Astrocyte (in vitro differentiated cells and primary cell): ENCODE measurements at regions not wholly inside any gene's neighbourhood (a gene's known extent, or its start where the extent isn't known, plus 50 kb on each side); places are given as distances from the start of the nearest gene placed in this dataset.

ENCODE experiments used
- DNase-seq: peaks from one replicate; pipeline ENCODE4 v3.0.0-alpha.2; 2010; ENCODE audit warnings: low read depth
- FAIRE-seq: peaks from 2 replicates; lab custom pipeline; 2011; peaks lifted over from hg19 to GRCh38; lab: Jason Lieb, UNC
- H2AFZ ChIP-seq: 2 replicates; pipeline ENCODE4 v1.6.0; 2012; ENCODE audit warnings: low read depth, low read length, inconsistent platforms
- H3K27ac ChIP-seq: 2 replicates; pipeline ENCODE4 v1.5.1; 2011; ENCODE audit warnings: low read depth, low read length, inconsistent platforms
- H3K27me3 ChIP-seq: 2 replicates; pipeline ENCODE4 v1.6.0; 2011; ENCODE audit warnings: low read length, inconsistent platforms; ENCODE audit not compliant: insufficient read depth
- H3K36me3 ChIP-seq: 2 replicates; pipeline ENCODE4 v1.5.1; 2011; ENCODE audit warnings: low read length, inconsistent platforms; ENCODE audit not compliant: insufficient read depth
- H3K4me1 ChIP-seq: 2 replicates; pipeline ENCODE4 v1.5.1; 2011; ENCODE audit warnings: low read length, inconsistent platforms; ENCODE audit not compliant: insufficient read depth
- H3K4me2 ChIP-seq: 2 replicates; pipeline ENCODE4 v1.6.0; 2012; ENCODE audit warnings: low read length, inconsistent platforms
- H3K4me3 ChIP-seq: 2 replicates; pipeline ENCODE4 v1.5.1; 2011; ENCODE audit warnings: low read depth, mild to moderate bottlenecking, low read length, inconsistent platforms; ENCODE audit not compliant: insufficient read depth
- H3K79me2 ChIP-seq: 2 replicates; pipeline ENCODE4 v1.6.0; 2012; ENCODE audit warnings: mild to moderate bottlenecking, low read length, inconsistent platforms; ENCODE audit not compliant: insufficient read depth
- H3K9ac ChIP-seq: 2 replicates; pipeline ENCODE4 v1.6.0; 2012; ENCODE audit warnings: mild to moderate bottlenecking, low read length, inconsistent platforms
- H3K9me3 ChIP-seq: 2 replicates; pipeline ENCODE4 v1.5.1; 2012; ENCODE audit warnings: low read depth, mild to moderate bottlenecking, low read length, inconsistent platforms; ENCODE audit not compliant: insufficient read depth
- H4K20me1 ChIP-seq: 2 replicates; pipeline ENCODE4 v1.6.0; 2012; ENCODE audit warnings: low read length, inconsistent platforms; ENCODE audit not compliant: insufficient read depth
- H3K27ac Mint-ChIP-seq: one replicate; pipeline ENCODE4 v1.8.0; 2021; ENCODE audit warnings: mild to moderate bottlenecking, mixed read lengths; ENCODE audit not compliant: unreplicated experiment
- H3K27me3 Mint-ChIP-seq: one replicate; pipeline ENCODE4 v1.8.0; 2021; ENCODE audit warnings: low read depth, mixed read lengths; ENCODE audit not compliant: unreplicated experiment
- H3K36me3 Mint-ChIP-seq: one replicate; pipeline ENCODE4 v1.8.0; 2021; ENCODE audit warnings: low read depth, mixed read lengths; ENCODE audit not compliant: unreplicated experiment
- H3K4me1 Mint-ChIP-seq: one replicate; pipeline ENCODE4 v1.8.0; 2021; ENCODE audit warnings: low read depth, mixed read lengths; ENCODE audit not compliant: unreplicated experiment
- H3K4me3 Mint-ChIP-seq: one replicate; pipeline ENCODE4 v1.8.0; 2021; ENCODE audit warnings: mild to moderate bottlenecking, moderate library complexity, mixed read lengths; ENCODE audit not compliant: unreplicated experiment
- H3K9me3 Mint-ChIP-seq: one replicate; pipeline ENCODE4 v1.8.0; 2021; ENCODE audit warnings: mild to moderate bottlenecking, mixed read lengths; ENCODE audit not compliant: unreplicated experiment
- EZH2 ChIP-seq: IDR thresholded peaks from 2 replicates; pipeline ENCODE4 v1.6.1; 2012; ENCODE audit warnings: mild to moderate bottlenecking, low read length, inconsistent platforms; ENCODE audit not compliant: insufficient read depth
- TF ChIP-seq, protein P1 (sequence below): IDR thresholded peaks from 2 replicates; pipeline ENCODE4 v1.5.1; 2011; ENCODE audit warnings: low read depth, mild to moderate bottlenecking, inconsistent platforms, low read length, moderate library complexity; ENCODE audit not compliant: insufficient read depth

DNA sequence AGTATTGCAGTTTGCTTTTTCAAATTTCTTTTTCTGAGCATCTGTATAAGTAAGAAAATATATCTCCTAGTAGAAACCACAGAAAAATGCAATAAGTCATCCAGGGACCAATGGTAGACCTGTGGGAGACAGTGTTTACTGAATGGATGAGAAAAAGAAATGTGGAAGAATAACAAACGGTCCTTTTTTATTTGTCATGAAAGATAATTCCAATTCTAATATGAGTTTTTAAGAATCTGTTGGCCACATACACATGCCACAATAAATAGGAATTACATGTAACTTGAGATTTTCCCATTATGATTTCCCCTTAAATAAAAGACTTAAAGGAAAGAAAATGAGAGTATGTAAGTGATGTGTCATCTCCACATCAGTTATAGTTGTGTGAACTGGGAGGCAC, 107.7 kb upstream of the RAB27B start:
- Mint-ChIP-seq H3K4me1 (peaks cover 7% of the 10 kb centered on the region), H3K9me3 (no peaks in the 10 kb centered on the region), H3K27me3 (no peaks in the 10 kb centered on the region), H3K27ac (no peak overlapping the region), H3K4me3 (no peak overlapping the region), H3K36me3 (no peaks in the 10 kb centered on the region)
- Histone ChIP-seq H2AFZ (no peak overlapping the region), H4K20me1 (no peaks in the 10 kb centered on the region), H3K79me2 (no peaks in the 10 kb centered on the region), H3K27me3 (no peaks in the 10 kb centered on the region), H3K27ac (no peak overlapping the region), H3K4me2 (no peak overlapping the region), H3K4me1 (peaks cover 3% of the 10 kb centered on the region), H3K36me3 (no peaks in the 10 kb centered on the region), H3K4me3 (no peak overlapping the region), H3K9me3 (no peaks in the 10 kb centered on the region), H3K9ac (no peak overlapping the region)
- FAIRE-seq (no peak), DNase-seq (peak; percentile 36)
- TF ChIP-seq EZH2 = no peak
- TF ChIP-seq, protein P1, sequence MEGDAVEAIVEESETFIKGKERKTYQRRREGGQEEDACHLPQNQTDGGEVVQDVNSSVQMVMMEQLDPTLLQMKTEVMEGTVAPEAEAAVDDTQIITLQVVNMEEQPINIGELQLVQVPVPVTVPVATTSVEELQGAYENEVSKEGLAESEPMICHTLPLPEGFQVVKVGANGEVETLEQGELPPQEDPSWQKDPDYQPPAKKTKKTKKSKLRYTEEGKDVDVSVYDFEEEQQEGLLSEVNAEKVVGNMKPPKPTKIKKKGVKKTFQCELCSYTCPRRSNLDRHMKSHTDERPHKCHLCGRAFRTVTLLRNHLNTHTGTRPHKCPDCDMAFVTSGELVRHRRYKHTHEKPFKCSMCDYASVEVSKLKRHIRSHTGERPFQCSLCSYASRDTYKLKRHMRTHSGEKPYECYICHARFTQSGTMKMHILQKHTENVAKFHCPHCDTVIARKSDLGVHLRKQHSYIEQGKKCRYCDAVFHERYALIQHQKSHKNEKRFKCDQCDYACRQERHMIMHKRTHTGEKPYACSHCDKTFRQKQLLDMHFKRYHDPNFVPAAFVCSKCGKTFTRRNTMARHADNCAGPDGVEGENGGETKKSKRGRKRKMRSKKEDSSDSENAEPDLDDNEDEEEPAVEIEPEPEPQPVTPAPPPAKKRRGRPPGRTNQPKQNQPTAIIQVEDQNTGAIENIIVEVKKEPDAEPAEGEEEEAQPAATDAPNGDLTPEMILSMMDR = no peak

DNA sequence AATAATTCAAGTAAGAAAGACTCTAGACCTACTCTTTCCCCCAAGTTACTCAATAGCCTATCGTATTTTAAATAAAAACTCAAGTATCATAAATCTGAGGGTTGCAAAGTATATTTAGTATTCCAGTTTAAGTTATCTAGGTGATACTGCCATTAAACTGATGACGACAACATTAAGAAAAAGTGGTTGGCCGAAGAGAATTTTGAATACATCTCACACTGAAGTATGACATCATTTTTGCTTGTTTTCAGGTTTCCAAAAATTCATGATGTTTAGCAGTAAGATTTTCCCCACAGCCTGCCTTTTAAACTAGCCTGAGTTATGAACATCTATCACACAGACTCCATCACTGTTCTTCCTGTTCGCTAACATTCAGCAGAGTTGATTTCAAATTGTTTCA, 102.1 kb upstream of the RAB27B start:
- no peak overlapping the region for H3K4me2 ChIP-seq
- H3K9me3 Mint-ChIP-seq = no peaks in the 10 kb centered on the region
- FAIRE-seq (no peak), DNase-seq (no peak)
- no peaks in the 10 kb centered on the region for H4K20me1 ChIP-seq
- H3K4me1 Mint-ChIP-seq = no peaks in the 10 kb centered on the region
- no peak overlapping the region for H3K9ac ChIP-seq
- TF ChIP-seq, protein P1 = no peak
- TF ChIP-seq EZH2 = no peak
- H3K27me3 ChIP-seq = no peaks in the 10 kb centered on the region
- H3K4me3 ChIP-seq = no peak overlapping the region
- H3K36me3 Mint-ChIP-seq = no peaks in the 10 kb centered on the region
- H3K79me2 ChIP-seq = no peaks in the 10 kb centered on the region
- no peaks in the 10 kb centered on the region for H3K27me3 Mint-ChIP-seq
- no peaks in the 10 kb centered on the region for H3K36me3 ChIP-seq
- no peaks in the 10 kb centered on the region for H3K4me1 ChIP-seq
- no peak overlapping the region for H2AFZ ChIP-seq
- no peaks in the 10 kb centered on the region for H3K9me3 ChIP-seq
- H3K27ac Mint-ChIP-seq = no peak overlapping the region
- no peak overlapping the region for H3K4me3 Mint-ChIP-seq
- H3K27ac ChIP-seq = no peak overlapping the region

DNA sequence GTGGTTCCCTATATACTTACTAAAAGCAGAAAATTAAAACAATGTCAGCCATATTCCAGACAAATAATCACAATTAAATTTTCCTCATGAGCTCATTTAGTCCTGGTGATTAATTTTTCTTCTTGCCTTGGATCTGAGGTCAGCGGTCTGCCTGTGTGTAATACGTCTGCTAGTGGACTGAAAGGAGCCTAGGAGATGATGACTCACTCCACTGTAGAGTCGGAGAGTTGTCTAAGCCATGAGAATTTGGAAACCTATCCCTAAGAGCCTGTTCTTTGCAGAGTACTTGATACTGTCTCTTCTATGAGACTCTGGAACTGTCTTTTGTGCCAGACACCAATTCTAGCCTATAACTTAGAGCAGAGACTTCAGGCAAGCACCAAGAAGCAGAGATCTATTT, 94.2 kb upstream of the RAB27B start:
- Mint-ChIP-seq H3K36me3 (no peaks in the 10 kb centered on the region), H3K27me3 (no peaks in the 10 kb centered on the region), H3K27ac (no peak overlapping the region), H3K4me3 (no peak overlapping the region), H3K4me1 (peaks cover 10% of the 10 kb centered on the region), H3K9me3 (peaks cover 2% of the 10 kb centered on the region)
- TF ChIP-seq, protein P1 = no peak
- TF ChIP-seq EZH2 = no peak
- Histone ChIP-seq H4K20me1 (no peaks in the 10 kb centered on the region), H3K9me3 (no peaks in the 10 kb centered on the region), H3K9ac (no peak overlapping the region), H3K27ac (peak overlapping the region; percentile 55), H3K79me2 (no peaks in the 10 kb centered on the region), H3K4me3 (no peak overlapping the region), H3K4me2 (peak overlapping the region; percentile 24), H3K4me1 (peaks cover 6% of the 10 kb centered on the region), H3K36me3 (no peaks in the 10 kb centered on the region), H3K27me3 (no peaks in the 10 kb centered on the region), H2AFZ (no peak overlapping the region)
- FAIRE-seq (peak; percentile 62), DNase-seq (peak; percentile 98)
